GM04503 (cell line): ENCODE measurements at regions not wholly inside any gene's neighbourhood (a gene's known extent, or its start where the extent isn't known, plus 50 kb on each side); places are given as distances from the start of the nearest gene placed in this dataset.
"Not testable (repeated sequence)": the region's sequence is repeated elsewhere in the genome, so short reads cannot be mapped to it uniquely, and the experiment has no call there.

ENCODE experiments used
- DNase-seq: peaks from one replicate; pipeline ENCODE4 v3.0.0-alpha.2; 2012; ENCODE audit warnings: low read depth

DNA sequence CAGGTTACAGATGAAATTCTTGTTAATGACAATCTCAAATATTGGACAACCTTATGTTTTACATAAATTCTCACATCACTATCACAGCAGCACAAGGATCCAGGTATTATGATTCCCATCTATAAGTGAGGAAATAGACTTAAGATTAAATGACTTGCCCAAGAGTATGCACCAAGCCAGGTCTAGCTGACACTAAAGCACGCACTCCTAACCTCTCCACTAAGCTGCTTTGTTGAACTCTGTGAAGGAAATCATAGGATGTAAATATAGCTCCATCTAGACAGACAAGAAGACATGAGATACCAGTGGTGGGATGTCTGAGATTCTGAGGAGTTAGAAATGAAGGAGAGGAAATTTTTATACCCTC lies 87.9 kb downstream of the PHLDA1 start:
- DNase-seq: no peak

DNA sequence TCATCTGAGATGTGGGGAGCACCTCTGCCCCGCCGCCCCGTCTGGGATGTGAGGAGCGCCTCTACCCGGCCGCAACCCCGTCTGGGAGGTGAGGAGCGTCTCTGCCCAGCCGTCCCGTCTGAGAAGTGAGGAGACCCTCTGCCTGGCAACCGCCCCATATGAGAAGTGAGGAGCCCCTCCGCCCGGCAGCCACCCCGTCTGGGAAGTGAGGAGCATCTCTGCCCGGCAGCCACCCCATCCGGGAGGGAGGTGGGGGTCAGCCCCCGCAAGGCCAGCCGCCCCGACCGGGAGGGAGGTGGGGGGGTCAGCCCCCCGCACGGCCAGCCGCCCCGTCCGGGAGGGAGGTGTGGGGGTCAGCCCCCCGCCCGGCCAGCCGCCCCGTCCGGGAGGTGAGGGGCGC lies 89.9 kb downstream of the PHLDA1 start:
- DNase-seq: not testable (repeated sequence)

DNA sequence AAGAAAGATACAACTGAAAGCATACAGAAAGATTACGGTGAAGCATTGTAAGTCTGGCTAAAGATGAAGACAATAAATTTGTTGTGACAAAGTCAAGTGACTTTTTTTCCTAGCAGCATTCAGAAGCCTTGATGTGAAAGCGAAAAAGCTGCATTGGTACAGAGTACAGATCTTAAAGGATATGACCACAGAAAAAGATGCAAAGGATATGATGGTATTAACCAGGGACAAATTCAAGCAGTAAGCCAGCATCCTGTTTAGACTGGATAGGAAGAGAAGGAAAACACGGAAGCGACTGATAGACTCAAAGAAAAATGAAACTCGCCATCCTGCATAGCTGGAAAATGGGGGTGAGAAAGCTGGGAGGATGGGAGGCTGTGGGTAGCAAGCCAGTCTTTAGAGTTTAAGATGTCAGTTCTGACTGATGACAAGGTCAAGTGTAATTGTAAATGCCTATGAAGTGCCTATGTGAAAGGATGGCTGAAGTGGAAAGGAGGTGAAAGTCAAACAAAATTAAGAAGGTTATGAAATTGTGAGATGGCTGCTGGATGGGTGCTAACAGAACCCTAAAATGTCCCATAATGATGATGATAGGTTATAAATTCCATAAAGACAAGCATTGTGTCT lies 92.4 kb downstream of the PHLDA1 start:
- no peak for DNase-seq

DNA sequence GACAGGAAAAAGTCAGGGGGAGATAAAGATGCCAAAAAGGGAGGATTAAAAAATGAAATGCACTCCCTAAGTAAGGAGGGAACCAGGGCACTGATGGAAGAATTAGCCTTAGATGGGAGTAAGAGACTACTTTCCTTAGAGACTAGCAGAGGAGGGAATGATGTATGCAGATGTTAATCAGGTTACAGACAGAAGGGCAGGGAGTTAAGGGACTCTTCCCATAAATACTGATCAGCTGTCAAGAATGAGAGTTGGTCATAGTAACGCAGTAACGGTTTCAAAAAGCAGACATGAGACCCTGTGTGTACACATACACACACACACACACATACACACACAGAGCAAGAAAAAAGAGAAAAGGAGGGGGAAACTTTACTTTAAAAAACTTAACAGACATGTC lies 93.4 kb downstream of the PHLDA1 start:
- no peak for DNase-seq

DNA sequence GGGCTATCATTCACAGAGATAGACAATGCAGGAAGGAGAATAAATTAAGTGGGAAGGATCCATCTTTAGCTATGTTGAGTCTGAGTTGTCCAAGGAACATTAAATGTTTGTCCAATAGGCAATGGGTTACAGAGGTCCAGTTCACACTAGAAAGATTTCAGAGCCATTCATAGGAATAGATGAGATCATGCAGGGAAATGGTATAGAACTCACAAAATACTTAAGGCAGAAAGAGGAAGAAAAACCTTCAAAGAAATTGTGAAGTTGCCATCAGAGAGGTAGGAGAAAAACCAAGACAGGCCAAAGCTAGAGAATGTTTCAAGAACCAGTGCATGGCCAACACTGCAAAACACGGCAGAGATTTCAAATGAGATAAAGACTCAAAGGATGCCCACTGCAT lies 94.1 kb downstream of the PHLDA1 start:
- no peak for DNase-seq

DNA sequence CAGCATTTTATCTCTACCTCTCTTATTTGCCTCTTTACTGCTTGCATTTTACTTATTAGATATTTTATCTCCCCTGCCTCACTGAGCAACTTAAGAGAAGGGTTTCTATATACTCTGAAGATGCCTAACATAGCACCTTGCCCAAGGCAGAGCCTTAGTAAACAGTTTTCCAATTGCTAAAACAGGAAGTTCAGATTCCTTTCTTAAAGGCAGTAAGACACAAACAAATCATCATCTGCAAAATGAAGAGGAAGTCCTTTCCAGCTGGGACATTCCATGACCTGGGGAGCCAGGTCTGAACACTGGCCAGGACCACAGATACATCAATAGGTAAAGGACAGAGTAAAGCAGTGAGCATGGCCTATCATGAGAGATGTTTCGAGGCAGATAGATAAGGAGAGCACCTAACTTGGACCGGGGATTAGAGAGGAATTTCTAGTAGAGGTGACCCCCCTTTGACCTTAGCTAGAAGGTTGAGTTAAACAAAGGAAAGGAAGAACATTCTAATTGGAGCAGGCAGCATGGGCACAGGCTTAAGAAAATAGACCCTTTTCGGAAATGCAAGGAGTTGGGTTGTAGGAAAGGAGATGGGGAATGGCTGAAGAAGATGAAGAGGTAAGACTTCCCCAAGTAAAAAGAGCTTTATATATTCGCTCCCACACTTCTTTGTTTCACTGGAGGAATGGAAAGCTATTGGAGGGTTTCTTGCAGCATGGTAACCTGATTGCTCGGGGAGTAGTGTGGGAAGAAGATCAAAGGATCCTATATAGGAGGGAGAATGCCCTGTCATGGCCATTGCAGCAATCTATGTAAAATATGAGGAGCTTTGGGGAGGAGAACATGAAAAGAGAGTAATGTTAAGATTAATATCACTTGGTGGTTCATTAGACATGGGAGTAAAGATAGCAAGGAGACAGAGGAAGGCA lies 94.8 kb downstream of the PHLDA1 start:
- no peak for DNase-seq

DNA sequence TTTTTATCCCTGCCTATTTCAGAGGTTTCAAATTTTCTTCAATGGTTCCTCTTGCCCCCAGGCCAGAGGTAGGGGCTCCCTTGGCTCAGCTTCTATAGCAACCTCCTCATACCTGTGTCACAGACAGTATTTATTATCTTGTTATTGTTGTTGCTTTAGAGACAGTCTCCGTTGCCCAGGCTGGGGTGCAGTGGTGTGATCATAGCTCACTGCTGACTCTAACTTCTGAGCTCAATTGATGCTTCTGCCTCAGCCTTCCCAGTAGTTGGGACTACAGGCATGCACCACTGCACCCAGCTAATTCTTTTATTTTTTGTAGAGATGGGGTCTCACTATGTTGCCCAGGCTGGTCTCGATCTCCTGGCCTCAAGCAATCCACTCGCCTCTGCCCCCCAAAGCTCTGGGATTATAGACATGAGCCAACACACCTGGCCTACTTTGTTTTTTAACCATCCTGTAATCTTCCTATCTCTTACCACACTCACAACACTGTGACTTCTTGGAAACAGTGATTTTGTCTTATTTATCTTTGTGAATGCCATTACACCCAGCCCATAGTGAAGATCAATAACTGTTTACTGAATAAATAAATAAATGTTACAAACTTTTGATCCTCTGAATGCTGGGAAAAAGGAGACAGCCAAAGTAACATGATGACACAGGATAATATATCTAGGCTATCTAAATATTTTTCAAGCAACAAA lies 95.9 kb downstream of the PHLDA1 start:
- no peak for DNase-seq

DNA sequence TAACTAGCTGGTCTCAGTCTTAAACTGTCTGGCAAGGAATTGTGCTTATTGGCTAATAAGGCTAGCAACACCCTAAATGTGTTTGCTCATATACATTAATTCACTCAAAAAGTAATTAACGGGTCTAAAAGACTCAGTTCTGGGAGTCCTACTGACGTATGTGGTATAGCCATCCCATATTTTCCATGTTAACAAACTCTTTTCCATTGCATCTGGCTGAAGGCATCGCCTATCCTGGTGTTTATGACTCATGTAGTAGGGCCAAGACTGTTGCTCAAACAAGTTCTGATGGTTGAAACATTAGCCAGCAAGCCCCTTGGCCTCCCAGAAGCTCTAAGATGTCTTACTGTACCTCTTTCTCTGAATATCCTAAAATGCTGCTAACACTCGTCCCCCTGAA lies 98.5 kb downstream of the PHLDA1 start:
- peak; percentile 70 for DNase-seq

DNA sequence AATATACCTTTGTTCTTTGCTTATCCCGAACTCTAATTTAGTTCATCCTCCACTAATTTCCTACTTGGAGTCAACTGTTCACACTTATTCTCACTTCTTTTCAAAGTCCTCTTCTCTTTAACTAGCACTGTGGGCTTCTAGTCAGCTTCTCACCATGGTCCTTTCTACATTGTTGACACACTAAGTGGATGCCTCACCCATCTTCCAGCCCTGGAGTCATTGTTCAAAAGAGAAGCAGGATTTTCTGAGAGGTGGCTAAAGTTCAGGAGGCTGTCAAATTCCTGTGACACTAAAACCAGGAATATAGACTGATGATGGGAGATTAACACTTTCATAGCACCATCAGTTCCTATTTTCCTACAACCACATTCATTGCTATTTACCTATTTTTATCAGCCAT lies 99.3 kb downstream of the PHLDA1 start:
- DNase-seq: no peak

DNA sequence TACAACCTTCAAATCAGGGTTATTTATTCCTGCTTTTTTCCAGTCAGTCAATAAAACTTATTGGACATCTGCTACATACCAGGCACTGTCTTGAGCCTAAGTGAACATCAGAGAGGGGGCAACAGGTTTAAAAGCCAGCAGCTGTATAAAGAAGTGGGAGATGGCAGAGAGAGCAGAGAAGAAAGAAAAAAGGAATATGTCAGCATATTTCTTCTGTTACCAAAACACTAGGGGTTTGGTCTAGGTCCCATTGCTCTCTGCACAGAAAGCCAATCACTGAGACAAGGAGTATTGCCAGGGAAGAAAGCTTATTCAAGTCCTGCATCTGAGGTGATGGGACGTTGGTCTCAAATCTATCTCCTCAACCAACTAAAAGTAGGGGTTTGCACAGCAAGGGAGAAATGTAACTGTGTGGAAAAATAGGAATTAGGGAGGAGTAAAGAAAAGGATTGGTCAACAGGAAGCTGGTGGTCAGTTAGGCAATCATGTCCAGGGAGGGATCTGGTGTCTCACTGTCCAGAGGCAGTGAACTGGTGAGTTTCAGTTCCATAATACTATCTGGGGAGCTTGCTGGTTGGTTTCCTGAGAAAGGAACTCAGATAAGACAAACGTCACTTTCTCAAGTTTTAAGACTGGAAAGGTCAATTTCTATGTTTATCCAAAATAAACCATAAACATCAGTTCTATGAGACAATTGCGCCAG lies 107.5 kb downstream of the PHLDA1 start:
- DNase-seq: no peak

DNA sequence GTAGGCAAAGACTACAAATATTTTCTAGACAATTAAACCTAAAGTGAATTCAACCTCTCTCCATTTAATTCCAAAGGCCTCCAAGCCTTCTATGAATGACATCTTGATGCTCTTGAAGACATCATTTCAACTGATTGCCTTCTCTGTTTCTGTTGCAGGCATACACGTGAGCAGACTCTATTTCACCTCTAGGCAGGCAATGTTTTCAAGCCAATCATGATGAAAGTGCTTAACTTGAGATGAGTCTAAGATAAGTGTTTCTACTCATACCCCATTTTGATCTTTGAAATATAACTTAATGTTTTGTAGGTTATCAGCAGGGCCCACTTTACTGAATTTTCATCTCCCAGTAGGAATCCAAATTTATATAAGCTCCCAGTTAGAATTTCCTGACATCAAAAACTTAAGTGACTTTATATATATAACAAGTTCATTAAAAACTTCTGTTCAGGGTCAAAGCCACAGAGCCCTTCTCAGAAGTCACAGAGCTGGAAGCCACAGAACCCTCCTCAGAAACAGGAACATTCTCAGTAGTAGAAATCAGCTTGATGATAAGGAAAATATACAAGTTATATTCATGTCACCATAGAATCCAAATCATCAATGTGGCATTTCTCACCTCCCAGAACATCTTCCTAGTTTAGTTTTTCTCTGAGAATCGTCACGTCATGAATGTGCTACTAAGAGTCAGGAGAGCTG lies 108.5 kb downstream of the PHLDA1 start:
- no peak for DNase-seq

DNA sequence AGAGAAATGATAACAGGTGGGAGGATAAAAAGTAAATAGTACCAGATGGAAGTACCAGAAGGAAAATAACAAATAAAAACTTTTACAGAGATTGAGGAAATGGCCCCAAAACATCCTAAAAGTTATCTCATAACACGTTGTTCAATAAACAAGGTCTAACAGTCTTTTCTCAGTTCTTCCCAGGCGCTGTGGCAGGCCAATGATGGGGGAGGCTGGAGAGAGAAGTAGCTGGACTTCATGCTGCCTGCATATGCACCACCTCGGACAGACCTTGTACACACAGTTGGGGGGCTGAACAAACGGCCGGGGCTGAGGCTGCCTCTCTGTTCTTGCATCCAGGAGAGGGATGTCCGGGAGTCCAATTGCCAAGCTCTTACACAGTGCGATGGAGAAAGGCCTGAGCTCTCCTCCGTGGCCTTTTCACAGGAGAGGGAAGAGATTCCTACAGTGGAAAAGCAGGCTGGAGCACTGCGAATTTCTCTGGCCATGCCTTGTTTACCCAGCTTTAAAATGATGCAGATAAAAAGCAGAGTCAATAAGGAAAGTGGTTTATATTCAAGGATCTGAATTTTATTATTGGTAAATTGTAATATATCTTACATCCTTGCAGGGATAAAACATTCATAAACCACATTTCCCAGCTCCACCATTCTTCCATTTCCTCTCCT lies 109.8 kb downstream of the PHLDA1 start:
- no peak for DNase-seq

DNA sequence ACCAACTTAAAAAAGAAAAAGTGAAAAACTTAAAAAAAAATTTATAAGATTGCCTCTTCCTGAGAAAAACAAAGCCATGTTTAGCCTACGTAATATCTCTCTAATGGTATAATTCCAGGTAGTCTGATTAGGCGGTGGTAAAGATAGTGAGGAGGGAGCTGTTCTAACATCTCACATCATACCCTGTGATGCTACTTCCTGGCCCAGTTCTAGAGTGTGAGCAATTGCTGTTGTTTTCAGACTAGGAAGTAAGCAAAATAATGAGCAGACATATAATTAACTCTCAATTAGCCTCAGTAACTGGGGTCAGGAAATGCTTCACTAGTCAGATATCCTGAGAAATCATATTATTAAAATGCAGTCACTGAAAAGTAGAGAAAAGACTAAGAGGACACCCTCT lies 113.9 kb downstream of the PHLDA1 start:
- DNase-seq: no peak

DNA sequence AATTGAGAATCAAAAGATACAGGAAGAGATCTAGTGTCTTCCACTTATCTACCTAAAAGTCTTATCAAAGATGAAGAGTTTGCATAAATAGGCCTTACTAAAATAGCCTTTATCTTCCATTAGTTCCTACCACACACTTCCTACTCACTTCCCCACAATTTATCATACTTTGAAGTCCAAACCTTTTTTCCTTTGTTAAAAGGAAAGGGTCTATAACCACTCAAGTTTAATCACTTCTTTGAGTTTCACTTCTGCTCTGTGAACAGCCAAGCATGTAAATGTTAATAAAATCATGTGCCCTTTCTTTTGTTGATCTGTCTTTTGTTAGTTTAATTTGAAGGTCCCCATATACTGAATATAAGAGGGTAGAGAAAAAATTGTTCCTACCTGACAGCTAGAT lies 114.5 kb downstream of the PHLDA1 start:
- no peak for DNase-seq

DNA sequence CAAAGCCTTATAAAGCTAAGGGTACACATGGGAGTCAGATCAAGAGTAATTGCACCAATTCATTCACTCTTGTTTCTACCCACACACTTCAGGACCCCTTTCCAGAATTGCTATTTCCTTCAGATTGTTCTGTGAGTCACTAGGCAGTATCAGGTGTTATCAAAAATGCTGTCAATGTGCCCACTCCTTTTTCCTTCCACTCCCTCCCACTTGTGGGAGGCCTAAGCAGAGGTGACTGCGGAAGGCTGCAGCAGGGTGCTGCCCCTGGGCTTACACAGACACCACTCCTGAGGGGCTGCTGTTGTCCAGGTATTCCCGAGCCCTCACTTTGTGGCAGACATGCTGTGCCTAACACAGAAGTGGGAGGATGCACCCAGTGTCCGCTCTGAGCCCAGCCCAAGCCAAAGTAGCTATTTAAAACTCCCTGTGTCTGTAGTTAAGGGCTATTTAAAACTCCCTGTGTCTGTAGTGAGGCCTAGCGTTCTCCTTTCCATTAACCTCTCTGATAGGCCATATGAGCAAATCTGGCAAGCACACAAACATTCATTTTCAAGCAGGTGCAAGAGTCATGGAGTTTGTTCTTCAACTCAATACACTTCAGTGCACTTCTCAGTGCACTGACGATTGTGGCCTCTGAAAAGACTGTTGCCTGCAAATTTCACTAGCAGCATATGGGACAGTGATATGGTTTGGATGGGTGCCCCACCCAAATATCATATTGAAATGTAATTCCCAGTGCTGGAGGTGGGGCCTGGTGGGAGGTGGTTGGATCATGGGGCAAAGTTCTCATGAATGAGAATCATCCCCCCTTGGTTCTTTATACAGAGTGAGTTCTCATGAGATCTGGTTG lies 117.8 kb downstream of the PHLDA1 start:
- DNase-seq: no peak

DNA sequence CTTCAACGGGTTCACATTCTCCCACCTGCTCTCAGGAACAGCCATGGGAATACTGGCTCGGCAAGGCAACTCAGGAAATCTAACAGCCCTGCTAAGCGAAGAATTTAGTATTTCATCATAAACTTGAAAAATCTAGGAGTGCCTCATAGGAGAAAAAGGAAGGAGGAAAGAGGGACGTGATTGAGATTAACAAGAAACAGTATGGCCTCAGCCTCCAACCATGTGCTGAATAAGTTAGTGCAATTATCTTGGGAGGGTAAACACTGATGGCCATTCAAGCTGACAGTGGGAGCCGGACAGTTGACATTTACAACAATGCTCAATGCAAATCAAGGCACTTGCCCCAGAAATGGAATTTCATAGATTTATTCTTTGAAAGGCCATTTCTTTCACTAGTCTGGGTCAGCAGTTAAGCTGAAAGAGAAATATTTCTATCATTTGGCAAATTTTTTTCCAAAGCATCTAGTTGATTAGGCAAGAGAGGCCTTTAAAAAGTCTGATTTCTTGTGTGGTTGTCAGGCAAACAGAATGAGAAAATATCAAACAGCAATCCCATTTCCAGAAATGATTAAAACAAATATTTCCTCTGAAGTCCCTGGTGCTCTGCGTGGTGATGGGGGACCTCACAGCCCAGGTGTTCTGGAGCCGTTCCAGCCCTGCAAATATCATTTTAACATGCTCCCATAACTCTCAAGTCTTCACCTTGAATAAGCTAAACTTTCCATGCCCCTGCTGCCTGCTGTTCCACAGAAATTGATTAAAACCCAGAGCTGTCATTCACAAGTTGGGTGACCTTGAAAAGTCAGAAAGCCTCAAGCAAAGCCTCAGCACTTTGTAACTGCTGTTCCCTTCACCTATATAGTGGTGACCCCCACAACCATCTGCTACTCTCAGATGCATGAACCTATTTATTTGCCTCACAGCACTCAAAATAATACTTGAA lies 121.6 kb downstream of the PHLDA1 start:
- no peak for DNase-seq

DNA sequence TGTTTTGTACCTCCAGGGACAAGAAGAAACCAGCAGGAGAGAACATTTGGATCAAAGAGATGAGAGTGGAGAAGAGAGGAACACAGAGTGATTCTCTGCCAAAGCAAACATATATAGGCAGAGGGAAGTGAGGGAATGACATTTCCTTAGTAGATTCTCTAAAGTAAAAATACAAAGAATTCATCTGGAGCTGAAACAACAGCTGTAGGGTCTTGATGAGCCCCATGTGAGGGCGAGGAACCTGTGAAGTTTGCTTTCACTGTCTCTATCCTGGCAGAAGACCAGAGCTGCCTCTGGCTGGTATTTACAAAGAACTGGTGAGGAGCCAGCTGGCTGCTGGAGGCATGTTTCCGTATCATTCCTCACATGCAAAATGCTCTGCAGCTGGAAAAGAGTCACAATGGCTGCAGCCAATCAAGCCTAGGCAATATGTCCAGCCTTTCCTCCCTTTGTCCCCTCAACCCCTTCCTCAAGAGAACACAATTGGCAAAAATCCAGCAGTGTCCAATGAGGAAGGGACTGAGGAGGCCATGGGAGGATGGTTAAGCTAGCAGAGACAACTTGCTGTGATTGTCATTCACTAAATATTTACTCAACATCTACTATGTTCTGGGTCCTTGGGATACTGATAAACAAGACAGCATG lies 122.5 kb downstream of the PHLDA1 start:
- no peak for DNase-seq

DNA sequence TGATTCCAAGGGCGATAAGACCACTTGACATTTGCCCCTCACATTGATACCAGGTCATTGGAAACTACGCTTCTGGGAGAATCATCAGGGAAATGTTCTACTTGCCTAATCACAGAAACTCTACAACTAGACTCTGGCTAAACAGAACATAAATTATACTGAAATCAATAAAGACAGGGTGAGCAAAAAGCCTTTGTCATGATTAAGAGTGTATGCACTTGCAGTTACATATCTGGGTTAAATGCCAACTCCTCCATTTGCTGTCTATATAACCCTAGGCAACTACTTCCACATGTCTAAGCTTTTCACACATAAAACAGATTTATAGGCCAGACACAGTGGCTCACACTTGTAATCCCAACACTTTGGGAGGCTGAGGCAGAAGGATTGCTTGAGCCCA lies 125.7 kb downstream of the PHLDA1 start:
- no peak for DNase-seq

DNA sequence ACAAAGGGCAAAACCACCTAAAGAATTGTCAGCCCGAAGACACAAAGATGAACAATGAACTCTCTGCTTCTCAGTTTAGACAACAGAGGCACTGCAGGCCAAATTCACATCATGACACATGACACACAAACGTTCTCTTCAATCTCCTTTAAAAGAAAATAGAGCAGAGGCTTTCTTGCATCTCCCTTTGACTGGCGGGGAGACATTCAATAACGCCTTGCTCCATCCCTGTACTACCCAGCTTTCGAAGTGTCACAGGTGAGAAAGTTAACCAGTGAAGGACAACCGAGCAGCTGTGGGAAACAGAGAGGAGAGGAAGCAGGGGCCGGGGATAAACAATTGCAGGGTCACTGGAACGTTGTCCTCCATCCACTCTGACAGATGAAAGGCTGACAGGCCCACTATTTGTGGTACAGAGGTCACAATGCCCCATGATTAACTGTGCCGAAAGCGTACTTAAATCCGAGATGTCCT lies 130.8 kb downstream of the PHLDA1 start:
- DNase-seq: no peak
